GM12891 (cell line): ENCODE measurements at regions not wholly inside any gene's neighbourhood (a gene's known extent, or its start where the extent isn't known, plus 50 kb on each side); places are given as distances from the start of the nearest gene placed in this dataset.

Experiments
- POLR2A ChIP-seq: IDR thresholded peaks from 2 replicates; pipeline ENCODE4 v1.6.1; 2011; ENCODE audit warnings: low read depth, low read length, control low read depth
- POLR2AphosphoS5 ChIP-seq: IDR thresholded peaks from 2 replicates; pipeline ENCODE4 v1.6.1; 2011; ENCODE audit warnings: low read depth, low read length, control low read depth
- SPI1 ChIP-seq: IDR thresholded peaks from 2 replicates; pipeline ENCODE4 v1.6.1; 2011; ENCODE audit warnings: low read depth, low read length, control low read depth
- TAF1 ChIP-seq: IDR thresholded peaks from 2 replicates; pipeline ENCODE4 v1.6.1; 2011; ENCODE audit warnings: low read depth, low read length, control low read depth

DNA sequence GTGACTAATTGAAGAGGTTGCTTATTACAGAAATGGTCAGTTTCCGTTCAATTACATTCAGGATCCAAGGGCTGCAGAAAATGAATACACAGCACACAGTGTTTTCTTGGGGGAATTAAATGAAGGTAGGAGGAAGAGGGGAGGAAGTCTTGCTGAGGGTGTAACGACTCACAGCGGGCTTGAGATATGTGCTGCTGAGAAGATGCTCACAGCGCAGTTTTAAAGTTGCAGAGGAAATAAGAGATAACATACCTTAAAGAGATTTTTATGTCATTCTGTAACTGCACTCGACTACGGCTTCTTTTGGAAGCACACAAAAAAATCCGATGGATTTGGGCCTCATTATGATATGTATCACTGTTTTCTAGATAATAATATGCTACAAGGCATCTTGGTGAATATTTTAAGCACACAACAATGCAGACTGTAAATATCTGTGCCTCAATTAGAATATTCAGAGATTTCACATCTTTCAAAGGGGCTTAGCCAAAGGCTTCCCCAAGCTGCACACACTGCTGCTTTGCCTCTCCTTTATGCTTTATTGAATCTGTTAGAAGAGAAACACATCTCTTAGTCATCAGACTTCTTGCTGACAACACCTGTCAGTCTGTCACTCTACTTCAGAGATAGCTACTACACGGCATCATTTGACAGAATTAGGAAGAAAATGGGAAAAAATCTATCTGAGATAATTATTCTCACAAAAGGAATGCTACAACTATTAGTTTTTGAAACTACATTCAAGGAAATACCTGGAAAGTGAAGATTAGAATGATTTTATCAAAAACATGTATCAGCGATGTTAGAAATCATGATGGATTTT lies 773.2 kb downstream of the OTOL1 start:
- no peak for TF ChIP-seq POLR2AphosphoS5
- no peak for TF ChIP-seq POLR2A
- no peak for TF ChIP-seq SPI1
- TF ChIP-seq TAF1: no peak
